HCT116 (cell line): ENCODE measurements at regions not wholly inside any gene's neighbourhood (a gene's known extent, or its start where the extent isn't known, plus 50 kb on each side); places are given as distances from the start of the nearest gene placed in this dataset.

Source experiments
- ATAC-seq: fragments of 200-7000 bp; cut with Tn5 transposase; 2 replicates; pipeline ENCODE4 v1.9.1; 2020; ENCODE audit warnings: mild to moderate bottlenecking, moderate library complexity
- BruUV-seq: library from RNA; stranded (reverse); fragments of 400-500 nt; replicated peaks from 2 replicates; lab custom pipeline; 2021; lab: Mats Ljungman, UMichigan
- CTCF ChIA-PET: fragments of 300-600 bp; sonication (Branson Sonifier 250); formaldehyde crosslinking; loops from one replicate; lab custom pipeline; 2021; ENCODE audit warnings: antibody characterized with exemption; lab: Charles Lee
- POLR2A ChIA-PET: fragments of 300-600, 350-600 bp; sonication (Branson Sonifier 250); formaldehyde crosslinking; loops from one replicate; lab custom pipeline; 2021; ENCODE audit warnings: antibody characterized with exemption; lab: Charles Lee
- RAD21 ChIA-PET, 2 experiments: fragments of 300-600 bp; sonication (Branson Sonifier 250); formaldehyde crosslinking; loops; one replicate each; lab custom pipeline; 2023; ENCODE audit warnings: low total read pairs in 2 of 2; ENCODE audit not compliant: uncharacterized antibody in 2 of 2, unreplicated experiment in 2 of 2, low non-redundant PET in 1 of 2; lab: Charles Lee
- DNase-seq: peaks from one replicate; pipeline ENCODE4 v3.0.0-alpha.2; 2010; ENCODE audit warnings: low read depth, low spot score
- H2AFZ ChIP-seq: fragments of 200-600 bp; shearing (Covaris generic), sonication (generic); 2 replicates; pipeline ENCODE4 v1.6.1; 2017; ENCODE audit warnings: low read depth, mixed run types, mixed read lengths, antibody characterized with exemption, low read length; ENCODE audit not compliant: poor library complexity, severe bottlenecking
- H3K27ac ChIP-seq: 2 replicates; pipeline ENCODE4 v1.5.1; 2012; ENCODE audit warnings: low read depth, low read length
- H3K27me3 ChIP-seq: fragments of 200-600 bp; sonication (generic); 2 replicates; pipeline ENCODE4 v1.6.1; 2016; ENCODE audit warnings: mixed run types, low read length, mixed read lengths; ENCODE audit not compliant: insufficient read depth
- H3K36me3 ChIP-seq, 2 experiments: fragments of 200-500 bp in 1 of 2; fragments of 200-600 bp in 1 of 2; sonication (Bioruptor generic) in 1 of 2; sonication (generic) in 1 of 2; 2 replicates each; pipeline versions ENCODE4 v1.5.1 to v1.6.1; 2014 to 2016; ENCODE audit warnings: low read length in 2 of 2, inconsistent platforms in 1 of 2, mixed read lengths in 1 of 2, mixed run types in 1 of 2; ENCODE audit not compliant: insufficient read depth in 2 of 2, control insufficient read depth in 1 of 2
- H3K4me1 ChIP-seq, 2 experiments: fragments of 200-600 bp in 1 of 2; sonication (generic) in 1 of 2; 2 replicates each; pipeline versions ENCODE4 v1.5.1 to v1.6.1; 2012 to 2017; ENCODE audit warnings: low read length in 2 of 2, inconsistent platforms in 1 of 2, mild to moderate bottlenecking in 1 of 2, mixed read lengths in 1 of 2, mixed run types in 1 of 2, moderate library complexity in 1 of 2; ENCODE audit not compliant: insufficient read depth in 2 of 2, control insufficient read depth in 1 of 2
- H3K4me2 ChIP-seq: fragments of 200-600 bp; sonication (generic); 2 replicates; pipeline ENCODE4 v1.6.1; 2017; ENCODE audit warnings: mixed run types, low read length, mixed read lengths
- H3K4me3 ChIP-seq, 2 experiments: fragments of 200-600 bp in 1 of 2; sonication (generic) in 1 of 2; replicated peaks in 1 of 2; 2 replicates each; pipeline ENCODE4 v1.5.1; 2011 to 2016; ENCODE audit warnings: low read length in 2 of 2, control low read depth in 1 of 2, low read depth in 1 of 2, mild to moderate bottlenecking in 1 of 2, mixed read lengths in 1 of 2, mixed run types in 1 of 2
- H3K79me2 ChIP-seq: fragments of 200-600 bp; sonication (generic); 2 replicates; pipeline ENCODE4 v1.6.1; 2017; ENCODE audit warnings: mild to moderate bottlenecking, mixed run types, low read length, moderate library complexity, mixed read lengths; ENCODE audit not compliant: insufficient read depth
- H3K9ac ChIP-seq: fragments of 200-600 bp; sonication (generic); 2 replicates; pipeline ENCODE4 v1.6.1; 2016; ENCODE audit warnings: low read length, mixed read lengths
- H3K9me2 ChIP-seq: fragments of 200-600 bp; sonication (generic), shearing (Covaris generic); 2 replicates; pipeline ENCODE4 v1.6.1; 2017; ENCODE audit warnings: mixed run types, mild to moderate bottlenecking, moderate library complexity; ENCODE audit not compliant: insufficient read depth
- H3K9me3 ChIP-seq, 2 experiments: fragments of 200-500 bp in 1 of 2; fragments of 200-600 bp in 1 of 2; sonication (Bioruptor generic) in 1 of 2; sonication (generic) in 1 of 2; 2 replicates each; pipeline ENCODE4 v1.6.1; 2014 to 2017; ENCODE audit warnings: low read length in 2 of 2, mixed read lengths in 2 of 2, inconsistent platforms in 1 of 2, low read depth in 1 of 2, mild to moderate bottlenecking in 1 of 2, mixed run types in 1 of 2, moderate library complexity in 1 of 2; ENCODE audit not compliant: control insufficient read depth in 1 of 2, insufficient read depth in 1 of 2
- H4K20me1 ChIP-seq: fragments of 200-600 bp; sonication (generic), shearing (Covaris generic); 2 replicates; pipeline ENCODE4 v1.6.1; 2017; ENCODE audit warnings: mixed run types, mild to moderate bottlenecking, moderate library complexity; ENCODE audit not compliant: insufficient read depth
- CEBPB ChIP-seq: IDR thresholded peaks from 2 replicates; pipeline ENCODE4 v1.6.1; 2012; ENCODE audit warnings: low read depth
- EGR1 ChIP-seq: IDR thresholded peaks from 2 replicates; pipeline ENCODE4 v1.6.1; 2012; ENCODE audit warnings: low read depth
- EZH2 ChIP-seq: fragments of 200-600 bp; sonication (generic); IDR thresholded peaks from 2 replicates; pipeline ENCODE4 v1.6.1; 2017; ENCODE audit warnings: antibody characterized with exemption, mixed run types
- FOSL1 ChIP-seq: IDR thresholded peaks from 2 replicates; pipeline ENCODE4 v1.6.1; 2012; ENCODE audit warnings: low read depth
- POLR2A ChIP-seq: IDR thresholded peaks from 2 replicates; pipeline ENCODE4 v1.7.0; 2011; ENCODE audit warnings: borderline replicate concordance; ENCODE audit not compliant: insufficient read depth, insufficient read length; ENCODE audit errors: extremely low read depth
- RAD21 ChIP-seq: IDR thresholded peaks from 2 replicates; pipeline ENCODE4 v1.6.1; 2012; ENCODE audit warnings: low read depth, mild to moderate bottlenecking
- SIN3A ChIP-seq: IDR thresholded peaks from 2 replicates; pipeline ENCODE4 v1.6.1; 2012; ENCODE audit warnings: low read depth
- SP1 ChIP-seq: IDR thresholded peaks from 2 replicates; pipeline ENCODE4 v1.6.1; 2012; ENCODE audit warnings: low read depth
- ZBTB33 ChIP-seq: IDR thresholded peaks from 2 replicates; pipeline ENCODE4 v1.6.1; 2011; ENCODE audit warnings: mild to moderate bottlenecking, low read length, moderate library complexity; ENCODE audit not compliant: insufficient replicate concordance; ENCODE audit errors: extremely low read depth
- ZFX ChIP-seq: fragments of 450-650 bp; IDR thresholded peaks from 2 replicates; pipeline ENCODE4 v1.6.1; 2017
- intact Hi-C: fragments of 100-400 bp; cut with micrococcal nuclease; formaldehyde crosslinking; loops from 2 replicates; pipeline ENCODE4 v1.10.0; 2022
- TF ChIP-seq, protein P1 (sequence below): IDR thresholded peaks from 2 replicates; pipeline ENCODE4 v1.6.1; 2012; ENCODE audit warnings: low read depth
- TF ChIP-seq, protein P2 (sequence below): IDR thresholded peaks from 2 replicates; pipeline ENCODE4 v1.6.1; 2012

- DNase-seq (no peak), ATAC-seq (no peak)
- no peak overlapping the region for H3K9ac ChIP-seq
- H3K27ac ChIP-seq: no peak overlapping the region
- H2AFZ ChIP-seq: no peak overlapping the region
- H3K36me3 ChIP-seq: no peaks in the 10 kb centered on the region
- intact Hi-C loops: no loop called here
- H3K4me2 ChIP-seq: no peak overlapping the region
- TF ChIP-seq SIN3A (no peak), ZBTB33 (no peak), FOSL1 (no peak), EZH2 (no peak), SP1 (no peak), ZFX (no peak), POLR2A (no peak), RAD21 (no peak), CEBPB (no peak), EGR1 (no peak)
- TF ChIP-seq, protein P1, sequence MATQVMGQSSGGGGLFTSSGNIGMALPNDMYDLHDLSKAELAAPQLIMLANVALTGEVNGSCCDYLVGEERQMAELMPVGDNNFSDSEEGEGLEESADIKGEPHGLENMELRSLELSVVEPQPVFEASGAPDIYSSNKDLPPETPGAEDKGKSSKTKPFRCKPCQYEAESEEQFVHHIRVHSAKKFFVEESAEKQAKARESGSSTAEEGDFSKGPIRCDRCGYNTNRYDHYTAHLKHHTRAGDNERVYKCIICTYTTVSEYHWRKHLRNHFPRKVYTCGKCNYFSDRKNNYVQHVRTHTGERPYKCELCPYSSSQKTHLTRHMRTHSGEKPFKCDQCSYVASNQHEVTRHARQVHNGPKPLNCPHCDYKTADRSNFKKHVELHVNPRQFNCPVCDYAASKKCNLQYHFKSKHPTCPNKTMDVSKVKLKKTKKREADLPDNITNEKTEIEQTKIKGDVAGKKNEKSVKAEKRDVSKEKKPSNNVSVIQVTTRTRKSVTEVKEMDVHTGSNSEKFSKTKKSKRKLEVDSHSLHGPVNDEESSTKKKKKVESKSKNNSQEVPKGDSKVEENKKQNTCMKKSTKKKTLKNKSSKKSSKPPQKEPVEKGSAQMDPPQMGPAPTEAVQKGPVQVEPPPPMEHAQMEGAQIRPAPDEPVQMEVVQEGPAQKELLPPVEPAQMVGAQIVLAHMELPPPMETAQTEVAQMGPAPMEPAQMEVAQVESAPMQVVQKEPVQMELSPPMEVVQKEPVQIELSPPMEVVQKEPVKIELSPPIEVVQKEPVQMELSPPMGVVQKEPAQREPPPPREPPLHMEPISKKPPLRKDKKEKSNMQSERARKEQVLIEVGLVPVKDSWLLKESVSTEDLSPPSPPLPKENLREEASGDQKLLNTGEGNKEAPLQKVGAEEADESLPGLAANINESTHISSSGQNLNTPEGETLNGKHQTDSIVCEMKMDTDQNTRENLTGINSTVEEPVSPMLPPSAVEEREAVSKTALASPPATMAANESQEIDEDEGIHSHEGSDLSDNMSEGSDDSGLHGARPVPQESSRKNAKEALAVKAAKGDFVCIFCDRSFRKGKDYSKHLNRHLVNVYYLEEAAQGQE: no peak
- TF ChIP-seq, protein P2, sequence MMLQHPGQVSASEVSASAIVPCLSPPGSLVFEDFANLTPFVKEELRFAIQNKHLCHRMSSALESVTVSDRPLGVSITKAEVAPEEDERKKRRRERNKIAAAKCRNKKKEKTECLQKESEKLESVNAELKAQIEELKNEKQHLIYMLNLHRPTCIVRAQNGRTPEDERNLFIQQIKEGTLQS: no peak
- H4K20me1 ChIP-seq: no peaks in the 10 kb centered on the region
- peaks cover 4% of the 10 kb centered on the region; the same call in 1 of the 2 replicates for H3K27me3 ChIP-seq
- no TSS peak for BruUV-seq
- no peaks in the 10 kb centered on the region for H3K9me3 ChIP-seq
- H3K79me2 ChIP-seq: no peaks in the 10 kb centered on the region
- H3K9me2 ChIP-seq: no peaks in the 10 kb centered on the region
- H3K4me3 ChIP-seq: no peak overlapping the region
- POLR2A ChIA-PET: no interaction called here
- CTCF ChIA-PET: no interaction called here
- RAD21 ChIA-PET: no interaction called here
- H3K4me1 ChIP-seq: no peaks in the 10 kb centered on the region
Observed at GRCh38 chr2:114034742-114035141, 144.9 kb downstream of the ACTR3 start.
